ENCODE measurements at regions not wholly inside any gene's neighbourhood (a gene's known extent, or its start where the extent isn't known, plus 50 kb on each side); places are given as distances from the start of the nearest gene placed in this dataset.

DNA sequence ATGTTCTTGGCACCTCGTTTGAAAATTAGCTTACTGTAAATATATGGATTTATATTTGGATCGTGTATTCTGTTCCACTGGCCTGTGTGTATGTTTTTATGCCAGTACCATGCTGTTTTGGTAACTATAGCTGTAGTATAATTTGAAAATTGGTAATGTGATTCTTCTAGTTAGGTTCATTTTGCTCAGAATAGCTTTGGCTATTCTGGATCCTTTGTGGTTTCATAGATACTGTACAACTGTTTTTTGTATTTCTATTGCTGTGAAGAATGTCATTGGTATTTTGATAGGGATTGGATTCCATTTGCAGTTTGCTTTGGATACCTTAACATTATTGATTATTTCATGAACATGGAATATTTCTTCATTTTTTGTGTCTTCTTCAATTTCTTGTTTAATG, 490.2 kb downstream of the BRINP3 start:
- TF ChIP-seq, protein P1, sequence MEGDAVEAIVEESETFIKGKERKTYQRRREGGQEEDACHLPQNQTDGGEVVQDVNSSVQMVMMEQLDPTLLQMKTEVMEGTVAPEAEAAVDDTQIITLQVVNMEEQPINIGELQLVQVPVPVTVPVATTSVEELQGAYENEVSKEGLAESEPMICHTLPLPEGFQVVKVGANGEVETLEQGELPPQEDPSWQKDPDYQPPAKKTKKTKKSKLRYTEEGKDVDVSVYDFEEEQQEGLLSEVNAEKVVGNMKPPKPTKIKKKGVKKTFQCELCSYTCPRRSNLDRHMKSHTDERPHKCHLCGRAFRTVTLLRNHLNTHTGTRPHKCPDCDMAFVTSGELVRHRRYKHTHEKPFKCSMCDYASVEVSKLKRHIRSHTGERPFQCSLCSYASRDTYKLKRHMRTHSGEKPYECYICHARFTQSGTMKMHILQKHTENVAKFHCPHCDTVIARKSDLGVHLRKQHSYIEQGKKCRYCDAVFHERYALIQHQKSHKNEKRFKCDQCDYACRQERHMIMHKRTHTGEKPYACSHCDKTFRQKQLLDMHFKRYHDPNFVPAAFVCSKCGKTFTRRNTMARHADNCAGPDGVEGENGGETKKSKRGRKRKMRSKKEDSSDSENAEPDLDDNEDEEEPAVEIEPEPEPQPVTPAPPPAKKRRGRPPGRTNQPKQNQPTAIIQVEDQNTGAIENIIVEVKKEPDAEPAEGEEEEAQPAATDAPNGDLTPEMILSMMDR (IDR thresholded peaks at IDR 0.05), result no peak
- no peak for TF ChIP-seq POLR2A (IDR thresholded peaks at IDR 0.05)
